Keratinocyte (primary cell): ENCODE measurements at regions not wholly inside any gene's neighbourhood (a gene's known extent, or its start where the extent isn't known, plus 50 kb on each side); places are given as distances from the start of the nearest gene placed in this dataset.

Experiments used
- DNase-seq: peaks from one replicate; pipeline ENCODE4 v3.0.0-alpha.2; 2011; ENCODE audit warnings: low read depth, missing footprints, low spot score
- FAIRE-seq: peaks from 2 replicates; lab custom pipeline; 2011; peaks lifted over from hg19 to GRCh38; lab: Jason Lieb, UNC
- H2AFZ ChIP-seq: 2 replicates; pipeline ENCODE4 v1.6.0; 2012; ENCODE audit warnings: low read length, control low read depth, inconsistent platforms; ENCODE audit not compliant: control insufficient read depth
- H3K27ac ChIP-seq: 2 replicates; pipeline ENCODE4 v1.5.1; 2011; ENCODE audit warnings: low read length; ENCODE audit not compliant: control insufficient read depth, insufficient read depth
- H3K27me3 ChIP-seq: 3 replicates; pipeline ENCODE4 v1.6.0; 2011; ENCODE audit warnings: low read length; ENCODE audit not compliant: control insufficient read depth, insufficient read depth; ENCODE audit errors: extremely low read depth
- H3K36me3 ChIP-seq, 2 experiments: 2 replicates in 1 of 2; 3 replicates in 1 of 2; pipeline ENCODE4 v1.5.1; 2011; ENCODE audit warnings: low read length in 2 of 2, mild to moderate bottlenecking in 1 of 2; ENCODE audit not compliant: control insufficient read depth in 2 of 2, insufficient read depth in 2 of 2; ENCODE audit errors: extremely low read depth in 1 of 2
- H3K4me1 ChIP-seq: 3 replicates; pipeline ENCODE4 v1.5.1; 2011; ENCODE audit warnings: low read length; ENCODE audit not compliant: control insufficient read depth, insufficient read depth; ENCODE audit errors: extremely low read depth
- H3K4me2 ChIP-seq: 3 replicates; pipeline ENCODE4 v1.6.0; 2011; ENCODE audit warnings: low read depth, low read length; ENCODE audit not compliant: control insufficient read depth, insufficient read depth; ENCODE audit errors: extremely low read depth
- H3K4me3 ChIP-seq, 3 experiments: fragments of 200-600 bp in 1 of 3; sonication (generic) in 1 of 3; 2 replicates in 2 of 3; 3 replicates in 1 of 3; pipeline ENCODE4 v1.5.1; 2011 to 2016; ENCODE audit warnings: low read length in 3 of 3, mild to moderate bottlenecking in 3 of 3, control low read depth in 2 of 3, inconsistent platforms in 1 of 3, low read depth in 1 of 3, mixed read lengths in 1 of 3, mixed run types in 1 of 3, moderate library complexity in 1 of 3; ENCODE audit not compliant: control insufficient read depth in 2 of 3, insufficient read depth in 2 of 3; ENCODE audit errors: extremely low read depth in 1 of 3
- H3K79me2 ChIP-seq: 2 replicates; pipeline ENCODE4 v1.6.0; 2012; ENCODE audit warnings: low read length; ENCODE audit not compliant: control insufficient read depth, insufficient read depth
- H3K9ac ChIP-seq: 3 replicates; pipeline ENCODE4 v1.6.0; 2011; ENCODE audit warnings: low read length; ENCODE audit not compliant: control insufficient read depth, insufficient read depth; ENCODE audit errors: extremely low read depth
- H3K9me1 ChIP-seq: 3 replicates; pipeline ENCODE4 v1.6.0; 2011; ENCODE audit warnings: low read length; ENCODE audit not compliant: control insufficient read depth, insufficient read depth; ENCODE audit errors: extremely low read depth
- H3K9me3 ChIP-seq: 2 replicates; pipeline ENCODE4 v1.5.1; 2012; ENCODE audit warnings: low read depth, low read length; ENCODE audit not compliant: control insufficient read depth
- H4K20me1 ChIP-seq: 3 replicates; pipeline ENCODE4 v1.6.0; 2011; ENCODE audit warnings: low read length; ENCODE audit not compliant: control insufficient read depth, insufficient read depth; ENCODE audit errors: extremely low read depth
- EZH2 ChIP-seq: IDR thresholded peaks from one replicate; pipeline ENCODE4 v1.6.1; 2012; ENCODE audit warnings: inconsistent platforms, mild to moderate bottlenecking, low read length, moderate library complexity
- dilution Hi-C: fragments of 300-500 bp; cut with MboI; formaldehyde crosslinking; loops from one replicate; pipeline ENCODE4 v1.7.0; 2020; ENCODE audit warnings: low sequenced_read_pairs; ENCODE audit not compliant: extremely low pct_ligation_motif_present
- TF ChIP-seq, protein P1 (sequence below), 3 experiments: IDR thresholded peaks in 1 of 3; conservative IDR thresholded peaks in 1 of 3; optimal IDR thresholded peaks in 1 of 3; 2 replicates in 2 of 3; 3 replicates in 1 of 3; pipeline versions ENCODE3 to v1.5.1; 2011; ENCODE audit warnings: low read length in 3 of 3, mild to moderate bottlenecking in 3 of 3, moderate library complexity in 2 of 3, control low read depth in 1 of 3, inconsistent platforms in 1 of 3; ENCODE audit not compliant: insufficient read depth in 2 of 3; ENCODE audit errors: extremely low read depth in 1 of 3

DNA sequence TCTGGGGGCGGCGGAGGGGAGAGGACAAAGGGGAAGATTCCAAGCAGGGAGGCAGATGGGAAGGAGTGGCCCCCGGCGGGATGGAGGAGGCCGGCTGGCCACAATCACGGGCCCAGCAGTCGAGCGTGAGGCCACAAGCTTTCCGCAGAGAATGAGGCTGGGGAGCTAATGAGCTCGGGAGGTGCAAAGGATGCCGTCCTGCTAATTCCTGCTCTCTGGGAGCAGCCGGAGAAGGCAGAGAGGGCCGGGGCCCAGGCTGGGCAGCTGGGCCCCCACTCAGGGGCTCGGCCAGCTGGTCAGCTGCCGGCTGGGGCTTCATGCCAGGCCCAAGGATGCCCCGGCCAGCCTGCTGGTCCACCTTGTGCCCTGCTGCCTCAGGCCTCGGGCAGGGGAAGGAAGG lies 98.1 kb upstream of the LHX5 start:
- no peaks in the 10 kb centered on the region for H3K27me3 ChIP-seq
- dilution Hi-C loops = no loop called here
- no peaks in the 10 kb centered on the region for H3K9me1 ChIP-seq
- H4K20me1 ChIP-seq = no peaks in the 10 kb centered on the region
- no peak overlapping the region for H3K27ac ChIP-seq
- no peak for TF ChIP-seq EZH2
- no peak overlapping the region for H3K4me3 ChIP-seq
- H3K9ac ChIP-seq = no peak overlapping the region
- H3K79me2 ChIP-seq = no peaks in the 10 kb centered on the region
- H3K4me2 ChIP-seq = no peak overlapping the region
- no peaks in the 10 kb centered on the region for H3K4me1 ChIP-seq
- no peaks in the 10 kb centered on the region for H3K9me3 ChIP-seq
- H2AFZ ChIP-seq = no peak overlapping the region
- DNase-seq (no peak), FAIRE-seq (no peak)
- H3K36me3 ChIP-seq = no peaks in the 10 kb centered on the region

DNA sequence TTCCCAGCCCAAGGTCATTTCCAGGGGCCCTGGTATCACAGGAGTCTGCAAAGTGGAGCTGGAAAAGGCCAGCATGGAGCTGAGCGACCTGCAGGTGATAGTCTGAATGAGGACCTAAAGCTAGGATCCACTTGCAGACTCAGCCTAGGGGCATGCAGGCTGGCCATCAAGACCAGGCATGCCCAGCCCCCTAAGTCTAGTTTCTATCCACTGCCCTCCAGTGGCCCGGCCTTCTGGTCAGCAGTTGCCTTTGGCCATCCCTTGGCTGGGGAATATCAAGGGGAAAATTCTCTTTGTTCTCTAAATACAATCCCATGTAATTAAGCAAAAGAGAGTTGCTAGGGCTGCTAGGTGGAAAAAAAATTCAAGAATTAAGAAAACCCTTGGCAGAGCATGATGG lies 96.3 kb upstream of the LHX5 start:
- FAIRE-seq = no peak
- H4K20me1 ChIP-seq = no peaks in the 10 kb centered on the region
- no peaks in the 10 kb centered on the region for H3K9me3 ChIP-seq
- H3K4me3 ChIP-seq = no peak overlapping the region
- no peaks in the 10 kb centered on the region for H3K9me1 ChIP-seq
- no peaks in the 10 kb centered on the region for H3K27me3 ChIP-seq
- no peak overlapping the region for H3K27ac ChIP-seq
- DNase-seq = no peak
- H3K79me2 ChIP-seq = no peaks in the 10 kb centered on the region
- H3K9ac ChIP-seq = no peak overlapping the region
- no peak overlapping the region for H3K4me2 ChIP-seq
- no peak overlapping the region for H2AFZ ChIP-seq
- no peak for TF ChIP-seq EZH2
- TF ChIP-seq, protein P1, sequence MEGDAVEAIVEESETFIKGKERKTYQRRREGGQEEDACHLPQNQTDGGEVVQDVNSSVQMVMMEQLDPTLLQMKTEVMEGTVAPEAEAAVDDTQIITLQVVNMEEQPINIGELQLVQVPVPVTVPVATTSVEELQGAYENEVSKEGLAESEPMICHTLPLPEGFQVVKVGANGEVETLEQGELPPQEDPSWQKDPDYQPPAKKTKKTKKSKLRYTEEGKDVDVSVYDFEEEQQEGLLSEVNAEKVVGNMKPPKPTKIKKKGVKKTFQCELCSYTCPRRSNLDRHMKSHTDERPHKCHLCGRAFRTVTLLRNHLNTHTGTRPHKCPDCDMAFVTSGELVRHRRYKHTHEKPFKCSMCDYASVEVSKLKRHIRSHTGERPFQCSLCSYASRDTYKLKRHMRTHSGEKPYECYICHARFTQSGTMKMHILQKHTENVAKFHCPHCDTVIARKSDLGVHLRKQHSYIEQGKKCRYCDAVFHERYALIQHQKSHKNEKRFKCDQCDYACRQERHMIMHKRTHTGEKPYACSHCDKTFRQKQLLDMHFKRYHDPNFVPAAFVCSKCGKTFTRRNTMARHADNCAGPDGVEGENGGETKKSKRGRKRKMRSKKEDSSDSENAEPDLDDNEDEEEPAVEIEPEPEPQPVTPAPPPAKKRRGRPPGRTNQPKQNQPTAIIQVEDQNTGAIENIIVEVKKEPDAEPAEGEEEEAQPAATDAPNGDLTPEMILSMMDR (optimal IDR thresholded peaks at IDR 0.05 in 1 of 3, IDR thresholded peaks at IDR 0.05 in 1 of 3, conservative IDR thresholded peaks at IDR 0.05 in 1 of 3; ENCODE audit: extremely low read depth in 1 of 3, insufficient read depth in 2 of 3, low read length in 3 of 3) = no peak
- dilution Hi-C loops = no loop called here
- no peaks in the 10 kb centered on the region for H3K36me3 ChIP-seq
- no peaks in the 10 kb centered on the region for H3K4me1 ChIP-seq

DNA sequence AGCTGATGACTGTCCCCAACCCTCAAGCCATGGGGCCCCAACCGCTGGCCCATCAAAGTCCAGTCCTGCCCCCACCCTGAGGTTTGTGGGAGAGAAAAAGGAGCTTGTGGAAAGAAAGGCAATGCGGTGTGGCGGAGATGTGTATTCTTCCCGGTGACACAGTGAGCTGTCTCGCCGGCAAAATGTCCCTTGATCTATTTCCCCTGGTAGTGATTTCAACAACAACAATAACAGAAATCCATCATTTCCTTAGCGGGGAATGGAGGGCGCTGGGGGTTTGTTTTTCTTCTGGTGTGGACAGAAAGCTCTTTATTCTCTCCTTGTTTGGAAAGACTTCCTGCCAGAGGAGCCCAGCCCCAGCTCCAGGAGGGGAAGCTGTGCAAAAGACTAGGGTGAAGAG lies 93.7 kb upstream of the LHX5 start:
- Histone ChIP-seq H3K4me1 (no peaks in the 10 kb centered on the region), H3K9me1 (no peaks in the 10 kb centered on the region), H3K27me3 (no peaks in the 10 kb centered on the region), H3K4me3 (no peak overlapping the region), H3K9me3 (no peaks in the 10 kb centered on the region), H2AFZ (no peak overlapping the region), H3K36me3 (no peaks in the 10 kb centered on the region), H4K20me1 (no peaks in the 10 kb centered on the region), H3K4me2 (no peak overlapping the region), H3K27ac (no peak overlapping the region), H3K79me2 (no peaks in the 10 kb centered on the region), H3K9ac (no peak overlapping the region)
- TF ChIP-seq, protein P1 (optimal IDR thresholded peaks at IDR 0.05 in 1 of 3, IDR thresholded peaks at IDR 0.05 in 1 of 3, conservative IDR thresholded peaks at IDR 0.05 in 1 of 3; ENCODE audit: extremely low read depth in 1 of 3, insufficient read depth in 2 of 3, low read length in 3 of 3) = no peak
- TF ChIP-seq EZH2 = no peak
- dilution Hi-C loops = no loop called here
- FAIRE-seq = no peak
- no peak for DNase-seq
